ENCODE measurements at regions not wholly inside any gene's neighbourhood (a gene's known extent, or its start where the extent isn't known, plus 50 kb on each side); places are given as distances from the start of the nearest gene placed in this dataset.

DNA sequence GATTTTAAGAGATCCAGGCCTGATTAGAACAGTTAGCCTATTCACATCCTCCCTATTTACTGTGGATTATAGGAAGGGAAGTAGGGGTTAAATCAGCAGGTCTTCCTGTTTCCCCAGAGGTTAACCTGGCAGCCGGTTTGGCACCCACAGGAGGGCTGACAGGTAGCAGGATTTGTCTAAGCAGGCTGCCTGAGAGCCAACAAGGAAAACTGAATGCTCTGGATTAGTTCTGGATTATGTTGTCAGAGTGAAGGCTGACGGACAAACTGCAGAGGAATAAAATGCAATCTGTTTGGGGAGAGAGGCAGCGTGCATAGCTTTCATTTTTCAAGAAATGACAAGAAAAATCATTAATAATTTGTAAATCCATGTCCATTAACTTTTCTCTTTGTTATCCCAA is 397.1 kb upstream of the FAM241A start:
- WGBS, 2 experiments (ENCODE audit: extremely low coverage in 2 of 2, insufficient read length in 1 of 2): 17% methylated on average over 1 of the region's 3 CpGs; no CpG with 5 or more reads in 1 of the 2 experiments
- no peaks in the 10 kb centered on the region for H3K79me1 ChIP-seq (ENCODE audit: low read depth in 1 of 2, low read length in 2 of 2)
- POLR2A ChIA-PET (ENCODE audit: unreplicated experiment): no interaction called here
- no peak overlapping the region for H2AFZ ChIP-seq (replicated peaks; ENCODE audit: low read length, poor library complexity)
- H2AK9ac ChIP-seq (replicated peaks; ENCODE audit: low read depth, low read length, poor library complexity): no peak overlapping the region
- no peak overlapping the region for H3K4me2 ChIP-seq (ENCODE audit: low read depth, low read length)
- H4K5ac ChIP-seq (ENCODE audit: low read depth, low read length): no peak overlapping the region
- dilution Hi-C loops (cut with HindIII; ENCODE audit: low sequenced_read_pairs, unreplicated experiment): no loop called here
- intact Hi-C loops (cut with micrococcal nuclease): no loop called here
- H2BK5ac ChIP-seq (ENCODE audit: low read depth, low read length, poor library complexity, severe bottlenecking): no peak overlapping the region
- H2BK120ac ChIP-seq (ENCODE audit: low read depth, low read length): no peak overlapping the region
- H3K56ac ChIP-seq (ENCODE audit: extremely low read depth, insufficient read depth, low read length): no peak overlapping the region
- H3K14ac ChIP-seq (replicated peaks; ENCODE audit: low read depth, low read length): no peak overlapping the region
- no peak overlapping the region for H2BK20ac ChIP-seq (ENCODE audit: low read depth, low read length)
- H3K9me3 ChIP-seq (ENCODE audit: control insufficient read depth, insufficient read depth, low read length): no peaks in the 10 kb centered on the region
- H2BK15ac ChIP-seq (ENCODE audit: low read depth, low read length): no peak overlapping the region
- no peaks in the 10 kb centered on the region for H3K4me1 ChIP-seq (ENCODE audit: control insufficient read depth, insufficient read depth, low read length)
- H3K27me3 ChIP-seq (ENCODE audit: control insufficient read depth, insufficient read depth, low read length): no peaks in the 10 kb centered on the region
- H3K4ac ChIP-seq (ENCODE audit: low read depth, low read length): no peak overlapping the region
- H3K36me3 ChIP-seq (ENCODE audit: control insufficient read depth, insufficient read depth, low read length): no peaks in the 10 kb centered on the region
- no peak for TF ChIP-seq CHD1 (IDR thresholded peaks at IDR 0.05; ENCODE audit: low read depth, low read length)
- TF ChIP-seq, protein P1, sequence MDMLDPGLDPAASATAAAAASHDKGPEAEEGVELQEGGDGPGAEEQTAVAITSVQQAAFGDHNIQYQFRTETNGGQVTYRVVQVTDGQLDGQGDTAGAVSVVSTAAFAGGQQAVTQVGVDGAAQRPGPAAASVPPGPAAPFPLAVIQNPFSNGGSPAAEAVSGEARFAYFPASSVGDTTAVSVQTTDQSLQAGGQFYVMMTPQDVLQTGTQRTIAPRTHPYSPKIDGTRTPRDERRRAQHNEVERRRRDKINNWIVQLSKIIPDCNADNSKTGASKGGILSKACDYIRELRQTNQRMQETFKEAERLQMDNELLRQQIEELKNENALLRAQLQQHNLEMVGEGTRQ (IDR thresholded peaks at IDR 0.05; ENCODE audit: low read depth, low read length): no peak
- TF ChIP-seq SMC3 (IDR thresholded peaks at IDR 0.05; ENCODE audit: low read depth, low read length): no peak
- no peak for TF ChIP-seq RCOR1 (IDR thresholded peaks at IDR 0.05; ENCODE audit: insufficient replicate concordance, low read length)
- no peak for TF ChIP-seq RFX5 (IDR thresholded peaks at IDR 0.05; ENCODE audit: low read depth, low read length)
- TF ChIP-seq NFE2L2 (IDR thresholded peaks at IDR 0.05; ENCODE audit: low read depth, low read length): no peak
- no peak for TF ChIP-seq MAFK (IDR thresholded peaks at IDR 0.05; ENCODE audit: low read depth, low read length)
- TF ChIP-seq FOS (IDR thresholded peaks at IDR 0.05; ENCODE audit: low read depth, low read length): no peak
- TF ChIP-seq MAZ (IDR thresholded peaks at IDR 0.05; ENCODE audit: borderline replicate concordance, low read depth, low read length): no peak
- TF ChIP-seq, protein P2, sequence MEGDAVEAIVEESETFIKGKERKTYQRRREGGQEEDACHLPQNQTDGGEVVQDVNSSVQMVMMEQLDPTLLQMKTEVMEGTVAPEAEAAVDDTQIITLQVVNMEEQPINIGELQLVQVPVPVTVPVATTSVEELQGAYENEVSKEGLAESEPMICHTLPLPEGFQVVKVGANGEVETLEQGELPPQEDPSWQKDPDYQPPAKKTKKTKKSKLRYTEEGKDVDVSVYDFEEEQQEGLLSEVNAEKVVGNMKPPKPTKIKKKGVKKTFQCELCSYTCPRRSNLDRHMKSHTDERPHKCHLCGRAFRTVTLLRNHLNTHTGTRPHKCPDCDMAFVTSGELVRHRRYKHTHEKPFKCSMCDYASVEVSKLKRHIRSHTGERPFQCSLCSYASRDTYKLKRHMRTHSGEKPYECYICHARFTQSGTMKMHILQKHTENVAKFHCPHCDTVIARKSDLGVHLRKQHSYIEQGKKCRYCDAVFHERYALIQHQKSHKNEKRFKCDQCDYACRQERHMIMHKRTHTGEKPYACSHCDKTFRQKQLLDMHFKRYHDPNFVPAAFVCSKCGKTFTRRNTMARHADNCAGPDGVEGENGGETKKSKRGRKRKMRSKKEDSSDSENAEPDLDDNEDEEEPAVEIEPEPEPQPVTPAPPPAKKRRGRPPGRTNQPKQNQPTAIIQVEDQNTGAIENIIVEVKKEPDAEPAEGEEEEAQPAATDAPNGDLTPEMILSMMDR (conservative IDR thresholded peaks at IDR 0.05; ENCODE audit: low read depth, low read length): no peak
- TF ChIP-seq RAD21 (IDR thresholded peaks at IDR 0.05; ENCODE audit: low read length): no peak
- TF ChIP-seq BHLHE40 (IDR thresholded peaks at IDR 0.05; ENCODE audit: low read depth, low read length): no peak
- TF ChIP-seq, protein P3, sequence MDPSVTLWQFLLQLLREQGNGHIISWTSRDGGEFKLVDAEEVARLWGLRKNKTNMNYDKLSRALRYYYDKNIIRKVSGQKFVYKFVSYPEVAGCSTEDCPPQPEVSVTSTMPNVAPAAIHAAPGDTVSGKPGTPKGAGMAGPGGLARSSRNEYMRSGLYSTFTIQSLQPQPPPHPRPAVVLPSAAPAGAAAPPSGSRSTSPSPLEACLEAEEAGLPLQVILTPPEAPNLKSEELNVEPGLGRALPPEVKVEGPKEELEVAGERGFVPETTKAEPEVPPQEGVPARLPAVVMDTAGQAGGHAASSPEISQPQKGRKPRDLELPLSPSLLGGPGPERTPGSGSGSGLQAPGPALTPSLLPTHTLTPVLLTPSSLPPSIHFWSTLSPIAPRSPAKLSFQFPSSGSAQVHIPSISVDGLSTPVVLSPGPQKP (IDR thresholded peaks at IDR 0.05; ENCODE audit: borderline replicate concordance, low read depth, low read length): no peak
- no peak for TF ChIP-seq POLR2A (IDR thresholded peaks at IDR 0.05; ENCODE audit: low read depth, low read length)
- no peak for TF ChIP-seq MXI1 (IDR thresholded peaks at IDR 0.05; ENCODE audit: borderline replicate concordance, low read depth, low read length)
- TF ChIP-seq CEBPB (IDR thresholded peaks at IDR 0.05; ENCODE audit: low read depth, low read length): no peak
- no peak overlapping the region for H3K18ac ChIP-seq (ENCODE audit: low read depth, low read length)
- H3K9ac ChIP-seq (ENCODE audit: low read depth, low read length): no peak overlapping the region
- no TSS peak for BruUV-seq (replicated peaks)
- in situ Hi-C loops (cut with MboI; ENCODE audit: low sequenced_read_pairs): no loop called here
- no peak overlapping the region for H4K91ac ChIP-seq (ENCODE audit: insufficient read depth, low read depth, low read length)
- no peaks in the 10 kb centered on the region for H4K20me1 ChIP-seq (ENCODE audit: insufficient read depth, low read length)
- no peak overlapping the region for H4K8ac ChIP-seq (ENCODE audit: low read depth in 2 of 2, low read length in 2 of 2)
- no peak overlapping the region for H3K4me3 ChIP-seq (ENCODE audit: insufficient read depth, low read depth, low read length)
- CTCF ChIA-PET: no interaction called here
- ATAC-seq (ENCODE audit: low read depth): no peak
- DNase-seq: no peak
- no peak overlapping the region for H3K23ac ChIP-seq (ENCODE audit: low read depth, low read length)
- no peaks in the 10 kb centered on the region for H3K9me1 ChIP-seq (ENCODE audit: insufficient read depth, low read length)
- no peak overlapping the region for H2AK5ac ChIP-seq (ENCODE audit: low read depth, low read length)
- H3K27ac ChIP-seq (ENCODE audit: insufficient read depth, low read length): no peak overlapping the region

All from IMR-90 (cell line).